Hepatocyte (in vitro differentiated cells): ENCODE measurements at regions not wholly inside any gene's neighbourhood (a gene's known extent, or its start where the extent isn't known, plus 50 kb on each side); places are given as distances from the start of the nearest gene placed in this dataset.

ENCODE experiments used
- EZH2 ChIP-seq: fragments of 200-600 bp; sonication (generic); IDR thresholded peaks from 2 replicates; pipeline ENCODE4 v1.6.1; 2016; ENCODE audit warnings: antibody characterized with exemption, mild to moderate bottlenecking, borderline replicate concordance
- EZH2phosphoT487 ChIP-seq: fragments of 200-600 bp; sonication (generic); IDR thresholded peaks from one replicate; pipeline ENCODE4 v1.6.1; 2018; ENCODE audit warnings: antibody characterized with exemption, mild to moderate bottlenecking, low read depth, moderate library complexity; ENCODE audit not compliant: unreplicated experiment, severe bottlenecking
- TF ChIP-seq, protein P1 (sequence below): fragments of 200-600 bp; sonication (generic); IDR thresholded peaks from 2 replicates; pipeline ENCODE4 v1.5.1; 2016; ENCODE audit warnings: antibody characterized with exemption, mild to moderate bottlenecking; ENCODE audit not compliant: poor library complexity

DNA sequence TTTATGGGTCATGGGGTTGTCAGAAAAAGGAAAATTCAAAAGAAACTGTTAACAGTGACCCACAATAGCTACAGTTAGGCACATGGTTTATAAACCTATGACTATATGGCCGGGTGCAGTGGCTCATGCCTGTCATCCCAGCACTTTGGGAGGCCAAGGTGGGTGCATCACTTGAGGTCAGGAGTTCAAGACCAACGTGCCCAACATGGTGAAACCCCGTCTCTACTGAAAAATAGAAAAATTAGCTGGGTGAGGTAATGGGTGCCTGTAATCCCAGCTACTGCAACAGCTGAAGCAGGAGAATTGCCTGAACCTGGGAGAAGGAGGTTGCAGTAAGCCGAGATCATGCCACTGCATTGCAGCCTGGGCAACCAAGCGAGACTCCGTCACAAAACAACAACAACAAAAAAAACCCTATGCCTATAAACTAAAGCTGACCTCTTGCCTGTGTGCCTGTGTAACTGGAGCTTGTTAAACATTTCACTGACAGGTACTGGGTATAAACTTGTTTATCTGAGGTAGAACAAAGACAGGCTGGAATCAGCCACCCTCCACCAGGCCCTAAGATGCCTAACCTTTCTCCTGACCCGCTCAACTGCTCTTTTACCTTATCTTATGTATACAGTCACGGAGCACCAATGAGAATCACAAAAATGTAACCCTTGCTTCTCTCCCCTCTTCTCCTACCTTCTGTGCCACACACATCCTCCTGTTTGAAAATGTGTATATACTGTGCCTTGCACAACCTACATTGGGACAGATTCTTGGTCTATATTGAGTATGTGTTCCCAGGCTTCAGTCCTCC is 62.9 kb upstream of the ATF7IP2 start:
- TF ChIP-seq, protein P1, sequence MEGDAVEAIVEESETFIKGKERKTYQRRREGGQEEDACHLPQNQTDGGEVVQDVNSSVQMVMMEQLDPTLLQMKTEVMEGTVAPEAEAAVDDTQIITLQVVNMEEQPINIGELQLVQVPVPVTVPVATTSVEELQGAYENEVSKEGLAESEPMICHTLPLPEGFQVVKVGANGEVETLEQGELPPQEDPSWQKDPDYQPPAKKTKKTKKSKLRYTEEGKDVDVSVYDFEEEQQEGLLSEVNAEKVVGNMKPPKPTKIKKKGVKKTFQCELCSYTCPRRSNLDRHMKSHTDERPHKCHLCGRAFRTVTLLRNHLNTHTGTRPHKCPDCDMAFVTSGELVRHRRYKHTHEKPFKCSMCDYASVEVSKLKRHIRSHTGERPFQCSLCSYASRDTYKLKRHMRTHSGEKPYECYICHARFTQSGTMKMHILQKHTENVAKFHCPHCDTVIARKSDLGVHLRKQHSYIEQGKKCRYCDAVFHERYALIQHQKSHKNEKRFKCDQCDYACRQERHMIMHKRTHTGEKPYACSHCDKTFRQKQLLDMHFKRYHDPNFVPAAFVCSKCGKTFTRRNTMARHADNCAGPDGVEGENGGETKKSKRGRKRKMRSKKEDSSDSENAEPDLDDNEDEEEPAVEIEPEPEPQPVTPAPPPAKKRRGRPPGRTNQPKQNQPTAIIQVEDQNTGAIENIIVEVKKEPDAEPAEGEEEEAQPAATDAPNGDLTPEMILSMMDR: no peak
- TF ChIP-seq EZH2: no peak
- no peak for TF ChIP-seq EZH2phosphoT487
